ENCODE measurements at regions not wholly inside any gene's neighbourhood (a gene's known extent, or its start where the extent isn't known, plus 50 kb on each side); places are given as distances from the start of the nearest gene placed in this dataset.

GRCh38 chr2:14554849-14555545 lies 77.5 kb upstream of the LRATD1 start:
- H3K23me2 ChIP-seq (ENCODE audit: insufficient read length, low read depth, low read length, poor library complexity, severe bottlenecking): no peaks in the 10 kb centered on the region
- H4K5ac ChIP-seq (ENCODE audit: insufficient read length, low read depth, low read length): no peak overlapping the region
- no CpG with 5 or more reads among the region's 7 CpGs for WGBS (ENCODE audit: extremely low coverage, insufficient read length, low lambda C conversion rate)
- H2BK5ac ChIP-seq (ENCODE audit: insufficient read length, low read length): no peak overlapping the region
- no peak overlapping the region for H2BK15ac ChIP-seq (ENCODE audit: low read depth, low read length)
- no peak overlapping the region for H3K56ac ChIP-seq (ENCODE audit: insufficient read length, low read depth, low read length)
- no peaks in the 10 kb centered on the region for H3K27me3 ChIP-seq (ENCODE audit: insufficient read depth, low read length)
- no peak overlapping the region for H2BK120ac ChIP-seq (ENCODE audit: low read depth, low read length, poor library complexity, severe bottlenecking)
- H2AFZ ChIP-seq (ENCODE audit: low read length): no peak overlapping the region
- no peak overlapping the region for H2BK20ac ChIP-seq (ENCODE audit: low read depth, low read length, poor library complexity, severe bottlenecking)
- no peak overlapping the region for H3K27ac ChIP-seq (ENCODE audit: insufficient read length, low read depth, low read length)
- Mint-ChIP-seq H3K4me1 (no peaks in the 10 kb centered on the region), H3K36me3 (ENCODE audit: insufficient read depth in 1 of 3, low read depth in 3 of 3) (no peaks in the 10 kb centered on the region), H3K27ac (no peak overlapping the region), H3K27me3 (ENCODE audit: low read depth) (no peaks in the 10 kb centered on the region), H3K4me3 (no peak overlapping the region), H3K9me3 (no peaks in the 10 kb centered on the region)
- H4K20me1 ChIP-seq (ENCODE audit: control insufficient read depth, insufficient read depth, insufficient read length): no peaks in the 10 kb centered on the region
- H3K4me1 ChIP-seq (ENCODE audit: insufficient read depth, low read length): no peaks in the 10 kb centered on the region
- H3K9ac ChIP-seq (ENCODE audit: extremely low read depth, insufficient read length, low read length): no peak overlapping the region
- no peak overlapping the region for H3K4ac ChIP-seq (ENCODE audit: low read depth, low read length)
- no peak overlapping the region for H2AK5ac ChIP-seq (ENCODE audit: insufficient read length, low read length)
- H3K4me2 ChIP-seq (ENCODE audit: insufficient read depth, insufficient read length, low read length): no peak overlapping the region
- no peak overlapping the region for H3K14ac ChIP-seq (ENCODE audit: insufficient read depth, low read length)
- no peak overlapping the region for H3K18ac ChIP-seq (ENCODE audit: insufficient read length, low read depth, low read length)
- no peak for TF ChIP-seq CTCF (conservative IDR thresholded peaks at IDR 0.05)
- H4K8ac ChIP-seq (replicated peaks; ENCODE audit: insufficient read length, low read depth, low read length): no peak overlapping the region
- H4K91ac ChIP-seq (ENCODE audit: insufficient read length, low read depth, low read length): no peak overlapping the region
- no peak overlapping the region for H3T11ph ChIP-seq (ENCODE audit: low read length)
- no peak for DNase-seq
- H3K79me1 ChIP-seq (ENCODE audit: insufficient read depth, low read depth, low read length, poor library complexity, severe bottlenecking): no peaks in the 10 kb centered on the region
- H2BK12ac ChIP-seq (ENCODE audit: insufficient read length, low read depth, low read length): no peak overlapping the region
- H3K9me3 ChIP-seq (ENCODE audit: control insufficient read depth, low read depth, low read length): no peaks in the 10 kb centered on the region
- no peaks in the 10 kb centered on the region for H3K79me2 ChIP-seq (ENCODE audit: insufficient read depth, low read length)
- no peak overlapping the region for H3K23ac ChIP-seq (ENCODE audit: insufficient read length, low read depth, low read length)
